Neutrophil (primary cell): ENCODE measurements at regions not wholly inside any gene's neighbourhood (a gene's known extent, or its start where the extent isn't known, plus 50 kb on each side); places are given as distances from the start of the nearest gene placed in this dataset.

Source experiments
- H3K27ac ChIP-seq: fragments of 200-600 bp; sonication (generic); 2 replicates; pipeline ENCODE4 v1.5.1; 2016; ENCODE audit warnings: mild to moderate bottlenecking, moderate library complexity
- H3K27me3 ChIP-seq: fragments of 200-600 bp; sonication (generic); 2 replicates; pipeline ENCODE4 v1.6.0; 2016; ENCODE audit warnings: mild to moderate bottlenecking
- H3K36me3 ChIP-seq: fragments of 200-600 bp; sonication (generic); 2 replicates; pipeline ENCODE4 v1.5.1; 2017
- H3K4me1 ChIP-seq, 2 experiments: fragments of 200-600 bp in 1 of 2; sonication (generic) in 1 of 2; 1 replicate in 1 of 2; 2 replicates in 1 of 2; pipeline versions ENCODE4 v1.5.1 to v1.6.1; 2013 to 2016; ENCODE audit warnings: low read depth in 1 of 2, low read length in 1 of 2, mild to moderate bottlenecking in 1 of 2, moderate library complexity in 1 of 2; ENCODE audit not compliant: control insufficient read depth in 1 of 2, insufficient read depth in 1 of 2
- H3K4me3 ChIP-seq, 2 experiments: fragments of 200-600 bp in 1 of 2; sonication (generic) in 1 of 2; 1 replicate in 1 of 2; 2 replicates in 1 of 2; pipeline ENCODE4 v1.5.1; 2013 to 2016; ENCODE audit warnings: low read depth in 1 of 2, low read length in 1 of 2, mild to moderate bottlenecking in 1 of 2, moderate library complexity in 1 of 2
- H3K9me3 ChIP-seq: fragments of 200-600 bp; sonication (generic); 2 replicates; pipeline ENCODE4 v1.5.1; 2016
- TF ChIP-seq, protein P1 (sequence below): fragments of 200-600 bp; sonication (generic); IDR thresholded peaks from 2 replicates; pipeline ENCODE4 v1.5.1; 2016; ENCODE audit warnings: antibody characterized with exemption

DNA sequence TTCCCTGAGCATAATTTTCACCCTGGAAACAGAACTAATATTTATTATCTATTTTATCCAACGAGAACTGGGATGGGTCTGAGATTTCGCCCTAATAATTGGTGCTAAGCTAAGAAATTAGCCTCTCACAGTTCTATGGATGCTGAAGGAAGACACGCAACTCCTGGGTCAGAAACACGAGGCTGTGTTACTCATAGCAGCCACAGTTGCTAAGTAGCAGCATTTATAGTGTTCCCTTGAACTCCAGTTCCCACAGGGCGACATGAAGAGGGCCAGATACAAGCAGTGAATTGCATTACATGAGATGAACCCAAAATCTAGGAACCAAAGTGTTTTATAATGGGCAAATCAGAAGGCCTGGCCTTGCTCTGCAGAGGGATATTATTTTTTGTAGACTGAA lies 109.8 kb upstream of the AGR3 start:
- no peaks in the 10 kb centered on the region for H3K4me1 ChIP-seq
- TF ChIP-seq, protein P1, sequence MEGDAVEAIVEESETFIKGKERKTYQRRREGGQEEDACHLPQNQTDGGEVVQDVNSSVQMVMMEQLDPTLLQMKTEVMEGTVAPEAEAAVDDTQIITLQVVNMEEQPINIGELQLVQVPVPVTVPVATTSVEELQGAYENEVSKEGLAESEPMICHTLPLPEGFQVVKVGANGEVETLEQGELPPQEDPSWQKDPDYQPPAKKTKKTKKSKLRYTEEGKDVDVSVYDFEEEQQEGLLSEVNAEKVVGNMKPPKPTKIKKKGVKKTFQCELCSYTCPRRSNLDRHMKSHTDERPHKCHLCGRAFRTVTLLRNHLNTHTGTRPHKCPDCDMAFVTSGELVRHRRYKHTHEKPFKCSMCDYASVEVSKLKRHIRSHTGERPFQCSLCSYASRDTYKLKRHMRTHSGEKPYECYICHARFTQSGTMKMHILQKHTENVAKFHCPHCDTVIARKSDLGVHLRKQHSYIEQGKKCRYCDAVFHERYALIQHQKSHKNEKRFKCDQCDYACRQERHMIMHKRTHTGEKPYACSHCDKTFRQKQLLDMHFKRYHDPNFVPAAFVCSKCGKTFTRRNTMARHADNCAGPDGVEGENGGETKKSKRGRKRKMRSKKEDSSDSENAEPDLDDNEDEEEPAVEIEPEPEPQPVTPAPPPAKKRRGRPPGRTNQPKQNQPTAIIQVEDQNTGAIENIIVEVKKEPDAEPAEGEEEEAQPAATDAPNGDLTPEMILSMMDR: no peak
- no peaks in the 10 kb centered on the region for H3K36me3 ChIP-seq
- no peak overlapping the region for H3K27ac ChIP-seq
- H3K4me3 ChIP-seq: no peak overlapping the region
- no peaks in the 10 kb centered on the region for H3K27me3 ChIP-seq
- H3K9me3 ChIP-seq: no peaks in the 10 kb centered on the region

DNA sequence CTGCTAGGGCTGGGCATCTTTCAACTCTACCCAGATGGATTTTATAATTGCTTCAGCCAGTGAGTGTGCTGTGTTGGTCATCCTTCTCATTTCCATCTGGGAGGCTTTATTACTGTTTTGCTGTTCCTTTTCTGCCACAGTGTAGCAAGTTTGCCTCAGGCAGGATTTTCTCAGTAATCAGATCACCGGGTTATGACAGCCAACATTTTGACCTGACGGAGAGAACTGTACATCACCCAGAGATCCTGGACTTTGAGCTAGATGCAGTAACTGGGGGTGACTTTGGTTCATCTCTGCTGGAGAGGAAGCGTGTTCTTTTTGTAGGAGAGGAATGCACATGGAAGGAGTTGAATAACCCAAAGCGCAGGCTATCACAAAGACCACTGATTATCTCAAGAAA lies 111.8 kb upstream of the AGR3 start:
- no peak overlapping the region for H3K27ac ChIP-seq

DNA sequence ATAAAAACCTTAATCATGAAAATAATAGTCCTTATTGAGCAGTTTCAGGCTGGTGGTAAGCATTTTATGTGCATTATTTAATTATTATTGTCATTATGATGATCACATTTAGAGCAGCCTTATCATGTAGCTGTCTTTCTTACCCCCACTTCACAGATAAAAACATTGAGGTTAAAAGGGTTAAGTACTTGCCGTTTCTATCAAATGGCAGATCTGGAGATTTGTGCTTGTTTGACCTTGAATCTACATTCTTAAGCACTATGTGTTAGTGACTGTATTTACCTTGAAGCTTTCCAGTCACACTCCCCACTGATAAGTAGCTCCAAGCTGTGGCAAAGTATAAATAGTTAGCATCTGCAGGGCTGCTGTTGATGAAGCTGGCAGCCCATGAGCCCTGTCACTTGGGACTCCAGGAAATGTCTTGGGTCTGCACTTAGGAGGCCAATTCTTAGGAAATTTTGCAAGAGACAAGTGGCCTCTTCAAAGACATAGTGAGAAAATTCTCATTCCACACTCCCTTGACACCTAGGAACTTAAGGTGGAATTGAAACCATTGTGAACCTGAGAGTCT lies 116.8 kb upstream of the AGR3 start:
- Histone ChIP-seq H3K27me3 (no peaks in the 10 kb centered on the region), H3K36me3 (no peaks in the 10 kb centered on the region), H3K4me1 (peaks cover 16 to 22% of the 10 kb centered on the region in 2 experiments), H3K4me3 (no peak overlapping the region), H3K27ac (no peak overlapping the region), H3K9me3 (no peaks in the 10 kb centered on the region)
- TF ChIP-seq, protein P1: no peak

More for the DNA sequence above, 111.8 kb upstream of the AGR3 start:
- no peaks in the 10 kb centered on the region for H3K27me3 ChIP-seq
- no peak overlapping the region for H3K4me3 ChIP-seq
- no peaks in the 10 kb centered on the region for H3K9me3 ChIP-seq
- no peaks in the 10 kb centered on the region for H3K36me3 ChIP-seq
- TF ChIP-seq, protein P1: no peak
- H3K4me1 ChIP-seq: no peaks in the 10 kb centered on the region

DNA sequence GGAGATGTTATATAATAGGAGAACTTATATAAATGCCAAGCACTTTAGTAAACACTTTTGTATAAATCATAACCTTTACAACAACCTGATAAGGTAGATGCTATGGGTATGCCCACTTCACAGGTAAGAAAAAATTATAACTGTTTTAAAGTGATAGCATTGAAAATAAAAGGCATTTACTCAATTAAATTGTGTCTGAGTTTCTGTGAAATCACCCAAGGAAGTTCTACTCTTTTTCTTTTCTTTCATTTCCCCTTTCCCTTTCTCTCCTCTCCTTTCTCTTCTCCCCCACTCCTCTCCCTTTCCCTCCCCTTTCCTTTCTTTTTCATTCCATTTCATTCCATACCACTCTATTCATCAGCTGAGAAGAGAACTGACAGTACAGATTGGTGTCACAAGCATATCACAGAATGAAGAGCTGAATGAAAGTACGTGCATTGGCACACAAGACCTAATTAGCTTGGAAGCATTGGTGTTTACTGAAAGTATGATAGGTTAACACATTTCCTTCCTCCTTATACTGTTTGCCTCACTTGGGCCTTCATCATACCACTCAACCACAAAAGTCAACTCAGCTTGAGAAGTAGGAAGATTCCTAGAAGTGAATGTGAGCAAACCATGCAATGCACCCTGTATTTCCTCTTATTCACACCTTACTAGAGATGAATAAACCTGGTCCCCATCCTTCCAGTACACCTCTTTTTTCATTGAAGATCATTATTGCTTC lies 117.9 kb upstream of the AGR3 start:
- H3K36me3 ChIP-seq: no peaks in the 10 kb centered on the region
- peak overlapping the region; percentile 79 for H3K27ac ChIP-seq
- H3K4me1 ChIP-seq: peaks cover 16 to 22% of the 10 kb centered on the region in 2 experiments
- no peaks in the 10 kb centered on the region for H3K27me3 ChIP-seq
- H3K4me3 ChIP-seq: peak overlapping the region; percentile 29 to 31
- TF ChIP-seq, protein P1: no peak
- H3K9me3 ChIP-seq: no peaks in the 10 kb centered on the region

DNA sequence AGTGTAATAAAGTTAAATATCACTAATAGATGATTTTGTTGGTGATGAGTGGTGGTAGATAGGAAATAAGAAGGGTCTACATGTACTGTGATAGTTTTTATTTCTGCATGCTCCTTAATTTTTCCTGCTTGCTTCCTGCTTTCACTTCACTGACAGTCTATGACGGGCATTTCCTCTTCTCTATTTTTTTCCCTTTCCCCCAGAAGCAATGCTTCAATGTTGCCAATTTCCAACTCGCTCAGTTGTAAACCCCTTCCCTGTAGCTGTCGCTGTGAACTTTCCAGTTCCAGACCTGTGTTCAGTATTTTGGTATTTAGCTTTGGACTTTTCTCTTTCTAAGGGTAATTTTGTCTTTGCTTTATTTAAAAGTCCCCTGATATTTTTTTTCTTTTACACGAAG lies 123.5 kb upstream of the AGR3 start:
- no peaks in the 10 kb centered on the region for H3K36me3 ChIP-seq
- H3K9me3 ChIP-seq: no peaks in the 10 kb centered on the region
- TF ChIP-seq, protein P1: no peak
- H3K4me3 ChIP-seq: no peak overlapping the region
- peaks cover 3 to 5% of the 10 kb centered on the region in 2 experiments for H3K4me1 ChIP-seq
- no peak overlapping the region for H3K27ac ChIP-seq
- H3K27me3 ChIP-seq: no peaks in the 10 kb centered on the region
